ENCODE measurements at regions not wholly inside any gene's neighbourhood (a gene's known extent, or its start where the extent isn't known, plus 50 kb on each side); places are given as distances from the start of the nearest gene placed in this dataset.

GRCh38 chr3:182462152-182462551 is 331.2 kb upstream of the ATP11B start:
- no peak for DNase-seq (ENCODE audit: low read depth)

GRCh38 chr3:182464513-182465145 is 328.7 kb upstream of the ATP11B start:
- DNase-seq (ENCODE audit: low read depth): no peak

GRCh38 chr3:182465301-182466185 is 327.8 kb upstream of the ATP11B start:
- no peak for DNase-seq (ENCODE audit: low read depth)

GRCh38 chr3:182469086-182469485 is 324.2 kb upstream of the ATP11B start:
- no peak for DNase-seq (ENCODE audit: low read depth)

DNA sequence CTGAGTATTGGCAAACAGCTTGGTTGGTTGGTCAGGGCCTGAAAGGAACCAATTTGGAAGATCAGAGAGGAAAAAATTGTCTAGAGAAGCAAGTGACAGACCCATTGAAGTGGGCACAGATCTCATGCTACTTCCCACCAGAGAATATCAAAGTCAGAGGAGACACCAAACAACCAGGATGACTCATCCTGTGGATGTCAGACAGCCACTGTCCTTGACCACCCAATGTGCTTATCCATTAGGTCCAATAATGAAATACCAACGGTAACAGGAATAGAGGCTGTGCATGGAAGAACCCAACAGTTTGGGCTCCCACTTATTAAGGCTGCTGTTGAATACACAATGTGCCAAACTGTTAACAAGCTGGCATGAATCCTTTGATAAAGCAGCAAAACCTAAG is 323.1 kb upstream of the ATP11B start:
- no peak for DNase-seq (ENCODE audit: low read depth)

GRCh38 chr3:182473191-182473710 is 320.1 kb upstream of the ATP11B start:
- no peak for DNase-seq (ENCODE audit: low read depth)

DNA sequence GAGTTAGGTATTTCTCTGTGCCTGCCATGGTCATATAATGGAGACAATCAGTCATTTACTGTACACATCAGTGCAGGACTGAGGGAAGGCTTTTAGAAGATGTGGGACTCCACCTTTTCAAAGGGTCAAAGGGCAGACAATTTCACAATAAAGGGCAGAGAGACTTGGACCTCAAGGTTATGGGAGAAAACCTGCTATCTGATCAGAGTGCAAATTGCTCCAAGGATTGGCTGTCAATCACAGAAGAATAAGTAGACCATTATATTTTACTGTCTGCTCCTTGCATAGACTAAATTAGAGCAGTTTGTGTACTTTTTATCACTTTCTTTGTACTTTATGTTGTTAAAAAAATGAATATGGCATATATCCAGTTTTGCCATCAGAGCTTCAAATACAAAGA is 314.9 kb upstream of the ATP11B start:
- DNase-seq (ENCODE audit: low read depth): no peak

GRCh38 chr3:182479419-182480336 is 313.6 kb upstream of the ATP11B start:
- no peak for DNase-seq (ENCODE audit: low read depth)

DNA sequence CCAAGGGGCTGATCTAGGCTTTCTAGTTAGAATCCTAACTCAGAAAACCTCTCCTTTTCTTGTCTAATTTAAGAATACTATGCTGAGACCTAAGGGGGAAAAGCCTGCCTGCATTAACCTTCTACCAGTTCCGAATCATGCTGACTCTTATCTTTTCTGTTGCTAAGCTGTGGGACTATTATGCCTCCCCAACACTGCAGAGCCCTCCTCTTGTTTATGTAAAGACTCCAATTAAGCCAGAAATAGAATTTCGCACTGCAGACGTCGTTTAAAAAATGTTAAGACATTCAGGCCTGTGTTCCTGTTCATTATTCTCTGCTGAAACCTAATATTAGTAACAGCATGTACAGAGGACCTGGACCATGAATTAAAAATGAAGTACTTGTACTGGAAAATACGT is 310.6 kb upstream of the ATP11B start:
- no peak for DNase-seq (ENCODE audit: low read depth)

GRCh38 chr3:182484682-182485081 is 308.6 kb upstream of the ATP11B start:
- no peak for DNase-seq (ENCODE audit: low read depth)

DNA sequence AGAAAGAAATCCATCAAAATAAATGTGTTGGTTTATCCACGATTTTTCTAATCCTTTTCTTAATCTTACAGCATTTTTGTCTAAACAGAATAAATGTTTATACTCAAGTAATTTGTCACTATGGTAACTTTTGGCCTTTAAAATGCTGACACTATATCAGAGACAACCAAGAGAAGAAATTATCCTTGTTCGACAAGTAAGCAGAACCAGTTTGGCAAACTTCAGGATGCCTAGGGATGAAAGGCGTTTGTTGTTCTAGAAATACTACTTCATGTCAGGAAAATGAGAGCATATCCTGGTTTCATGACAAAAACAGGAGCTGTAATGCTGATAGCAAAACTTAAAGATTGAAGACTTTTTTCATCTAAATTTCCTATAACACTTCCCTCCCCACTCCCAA is 308.0 kb upstream of the ATP11B start:
- no peak for DNase-seq (ENCODE audit: low read depth)

DNA sequence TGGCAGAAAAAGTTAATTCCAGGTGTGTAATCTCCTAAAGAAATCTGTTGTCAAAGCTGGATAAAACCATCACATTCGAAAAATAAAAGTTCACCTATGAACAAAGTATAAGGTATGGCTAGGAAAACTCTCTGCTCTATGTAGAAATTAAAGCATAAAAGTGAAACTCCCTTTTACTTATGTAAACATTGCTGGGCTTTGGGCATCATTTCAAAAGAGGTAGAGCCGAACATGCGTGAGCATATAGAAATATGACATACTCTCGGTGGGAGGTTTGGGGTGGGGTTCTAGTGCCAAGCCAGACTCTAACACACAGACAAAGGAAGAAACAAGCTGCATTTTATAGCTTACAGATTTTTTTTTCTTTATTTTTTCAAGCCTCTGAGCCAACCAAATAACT is 306.8 kb upstream of the ATP11B start:
- no peak for DNase-seq (ENCODE audit: low read depth)

DNA sequence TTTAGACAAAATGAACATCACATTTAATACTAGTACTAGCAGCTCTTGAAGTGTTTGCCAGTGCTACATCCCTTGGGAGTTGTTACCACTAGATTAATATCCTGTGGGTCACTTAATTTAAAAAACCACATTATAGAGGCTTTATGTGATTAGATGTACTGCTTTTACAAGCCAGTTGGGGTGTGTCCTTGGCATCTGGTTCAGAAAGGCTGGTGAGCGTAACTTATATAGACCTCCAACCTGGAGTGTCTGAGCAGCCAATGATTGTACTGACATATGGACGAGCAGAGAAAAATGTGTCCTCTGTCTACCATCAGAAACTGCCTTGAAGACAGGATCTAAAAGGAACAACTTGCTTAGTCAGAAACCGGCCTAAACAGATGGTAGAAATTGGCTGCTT is 306.2 kb upstream of the ATP11B start:
- DNase-seq (ENCODE audit: low read depth): no peak

DNA sequence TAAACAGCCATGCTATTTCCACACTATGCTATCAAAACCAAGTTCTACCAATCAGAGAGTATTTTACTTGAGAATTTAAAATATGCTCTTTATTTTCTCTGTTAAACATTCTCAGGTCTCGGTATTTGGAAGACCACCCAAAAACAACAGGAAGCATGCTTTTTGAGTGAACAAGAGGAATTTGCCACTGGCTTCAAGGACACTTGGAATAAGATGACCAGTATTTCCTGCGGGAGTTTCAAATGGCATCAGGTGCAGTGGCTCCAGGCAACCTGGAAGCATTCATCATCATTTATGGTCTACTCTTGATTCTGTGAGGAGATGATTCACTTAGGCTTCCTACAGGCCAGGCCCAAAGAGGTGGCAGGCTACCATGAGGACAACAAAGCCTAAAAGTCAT is 305.7 kb upstream of the ATP11B start:
- no peak for DNase-seq (ENCODE audit: low read depth)

DNA sequence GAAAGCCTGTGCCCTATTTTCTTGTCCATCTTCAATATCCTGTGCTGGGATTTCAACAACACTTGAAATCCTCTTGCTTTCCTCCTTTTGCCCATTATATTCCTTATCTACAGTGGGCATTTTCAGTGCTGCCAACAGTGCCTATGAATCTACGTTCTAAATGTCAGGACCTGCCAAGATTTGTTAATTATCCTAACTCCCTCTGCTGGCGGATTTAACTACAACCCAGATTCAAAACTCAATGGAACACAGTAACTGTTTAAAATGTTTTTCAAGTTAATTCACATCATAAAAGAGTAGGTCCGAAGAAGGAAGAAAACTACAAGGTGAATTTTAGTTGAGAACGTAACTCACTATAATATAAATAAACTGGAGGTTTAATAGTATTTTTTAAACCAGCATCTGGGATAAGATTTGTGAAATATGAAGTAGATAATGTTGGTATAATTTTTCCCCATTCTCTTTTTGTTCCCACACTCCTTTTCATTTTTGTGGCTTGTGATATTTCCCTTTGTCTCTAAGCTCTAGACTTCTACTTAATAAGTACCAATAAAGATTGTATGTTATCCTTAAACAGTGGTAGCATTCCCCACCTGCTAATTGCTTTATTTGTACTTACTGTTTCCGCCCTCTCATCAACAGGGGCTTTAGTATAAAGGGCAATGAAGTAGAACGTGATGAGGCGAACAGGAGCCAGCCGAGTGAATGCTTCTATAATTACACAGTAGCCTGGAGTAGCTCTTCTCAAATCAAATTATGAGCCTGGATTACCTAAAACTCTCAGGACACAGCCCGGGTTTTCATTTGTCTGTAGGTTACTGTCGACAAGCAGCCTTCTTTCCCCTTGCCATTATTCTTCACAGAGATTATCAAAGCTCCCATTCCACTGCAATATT is 302.5 kb upstream of the ATP11B start:
- DNase-seq (ENCODE audit: low read depth): no peak

- no peak for DNase-seq (ENCODE audit: low read depth)
Observed at GRCh38 chr3:182491577-182491976, 301.7 kb upstream of the ATP11B start.

- DNase-seq (ENCODE audit: low read depth): no peak
Observed at GRCh38 chr3:182492536-182492935, 300.8 kb upstream of the ATP11B start.

- DNase-seq (ENCODE audit: low read depth): no peak
Observed at GRCh38 chr3:182500289-182500688, 293.0 kb upstream of the ATP11B start.

- DNase-seq (ENCODE audit: low read depth): no peak
Observed at GRCh38 chr3:182501856-182502255, 291.4 kb upstream of the ATP11B start.

- DNase-seq (ENCODE audit: low read depth): no peak
Observed at GRCh38 chr3:182503401-182503800, 289.9 kb upstream of the ATP11B start.
